ENCODE measurements at regions not wholly inside any gene's neighbourhood (a gene's known extent, or its start where the extent isn't known, plus 50 kb on each side); places are given as distances from the start of the nearest gene placed in this dataset.

- no peak for DNase-seq
Measured at GRCh38 chr11:109752212-109752825, 330.3 kb downstream of the C11orf87 start.

- DNase-seq: no peak
Measured at GRCh38 chr11:109756521-109756920, 334.5 kb downstream of the C11orf87 start.

DNA sequence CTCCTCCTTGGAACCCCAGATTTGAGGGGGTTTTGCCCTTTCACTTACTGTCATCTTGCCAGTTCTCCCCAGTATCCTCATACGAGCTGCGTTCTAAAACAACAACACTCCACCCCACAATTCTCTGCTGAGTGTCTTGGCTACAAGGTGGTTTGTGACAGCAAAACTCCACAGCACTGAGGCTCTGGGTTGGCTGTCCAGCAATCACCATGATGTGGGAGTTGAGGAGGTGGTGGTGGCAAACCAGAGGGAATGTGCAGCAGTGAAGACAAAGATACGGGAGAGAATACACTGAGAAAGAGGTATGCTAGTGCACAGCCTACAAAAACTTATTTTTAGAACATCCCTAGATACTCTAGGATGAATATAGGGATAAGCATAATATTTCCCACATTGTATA lies 335.0 kb downstream of the C11orf87 start:
- no peak for DNase-seq

DNA sequence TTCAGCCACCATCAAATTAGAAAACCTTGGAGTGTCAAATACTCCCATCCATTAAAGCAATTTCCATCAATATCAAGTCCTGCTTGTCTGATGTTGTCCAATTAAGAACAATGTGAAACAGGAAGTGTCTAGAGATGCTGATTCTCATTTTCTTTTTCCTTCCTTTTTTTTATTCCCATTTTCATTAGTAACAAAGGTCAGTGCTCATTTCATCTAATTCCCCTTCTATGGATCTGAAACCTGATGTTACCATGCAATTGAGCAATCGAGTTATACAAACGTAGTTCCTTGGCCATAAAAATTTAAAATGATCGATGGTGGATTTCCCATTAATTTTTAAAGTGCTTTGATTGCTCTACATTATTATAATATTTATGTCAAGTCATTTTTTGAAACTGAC lies 330.6 kb upstream of the ZC3H12C start:
- no peak for DNase-seq

DNA sequence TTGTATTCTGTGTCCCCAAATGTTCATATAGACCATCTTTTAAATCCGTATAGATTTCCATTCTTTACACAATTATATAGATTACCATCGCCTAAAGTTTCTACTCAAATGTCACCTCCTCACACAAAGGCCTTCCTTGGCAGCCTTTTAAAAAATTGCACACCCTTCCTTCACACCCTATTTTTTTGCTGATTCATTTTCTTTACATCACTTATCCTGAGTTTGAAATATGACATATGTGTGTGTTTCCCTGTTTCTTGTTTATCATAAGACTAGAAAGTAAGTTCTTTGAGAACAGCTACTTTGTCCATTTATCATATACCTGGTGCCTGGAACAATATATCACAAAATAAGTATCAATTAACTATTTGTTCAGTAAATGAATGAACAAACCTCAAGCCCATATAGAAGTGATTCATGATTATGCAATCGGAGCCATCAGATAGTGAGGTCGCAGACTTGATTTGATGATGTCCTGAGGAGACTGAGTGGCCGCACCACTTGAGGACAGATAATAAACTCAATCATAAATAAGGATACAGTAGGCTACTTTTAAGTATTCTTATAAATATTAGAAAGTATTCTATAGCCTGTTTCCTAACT lies 327.4 kb upstream of the ZC3H12C start:
- DNase-seq: no peak

DNA sequence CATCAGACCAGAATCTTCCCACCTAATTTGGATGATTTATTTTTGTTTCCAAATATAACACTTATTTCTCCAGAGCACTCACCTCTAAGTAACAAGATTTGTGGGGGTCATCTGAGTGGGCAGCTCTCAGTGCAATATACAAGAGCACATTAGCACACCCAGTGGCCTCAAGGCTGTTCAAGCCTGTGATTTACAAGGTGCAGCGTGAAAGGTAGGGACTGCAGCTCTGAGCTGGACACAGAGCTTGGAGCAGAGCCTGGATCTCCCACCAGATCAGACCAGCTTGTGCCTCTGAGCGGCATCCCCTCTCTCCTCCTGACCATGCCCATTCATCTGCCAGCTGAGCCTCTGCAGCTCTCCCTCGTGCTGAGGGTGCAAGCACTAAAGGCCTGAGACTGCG lies 323.3 kb upstream of the ZC3H12C start:
- DNase-seq: no peak

DNA sequence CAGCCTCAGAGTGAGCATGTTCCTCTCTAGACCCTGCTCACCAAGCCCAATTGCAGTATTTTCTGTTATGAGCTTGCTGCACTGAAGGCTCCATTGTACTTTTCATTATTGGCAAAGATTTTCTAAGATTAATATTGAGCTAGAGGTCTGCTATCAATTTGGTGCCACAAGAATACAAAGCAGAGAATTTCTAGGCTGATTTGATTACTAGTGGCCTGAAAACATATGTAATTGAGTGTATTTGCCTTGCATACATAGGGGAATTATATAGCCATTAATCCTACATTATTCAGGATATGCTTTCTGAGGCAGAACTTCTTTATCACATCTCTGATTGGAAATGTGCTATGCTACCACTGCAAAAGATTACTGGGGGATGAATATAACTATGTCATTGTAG lies 322.9 kb upstream of the ZC3H12C start:
- DNase-seq: no peak

- DNase-seq: no peak
Measured at GRCh38 chr11:109772892-109773291, 320.3 kb upstream of the ZC3H12C start.

DNA sequence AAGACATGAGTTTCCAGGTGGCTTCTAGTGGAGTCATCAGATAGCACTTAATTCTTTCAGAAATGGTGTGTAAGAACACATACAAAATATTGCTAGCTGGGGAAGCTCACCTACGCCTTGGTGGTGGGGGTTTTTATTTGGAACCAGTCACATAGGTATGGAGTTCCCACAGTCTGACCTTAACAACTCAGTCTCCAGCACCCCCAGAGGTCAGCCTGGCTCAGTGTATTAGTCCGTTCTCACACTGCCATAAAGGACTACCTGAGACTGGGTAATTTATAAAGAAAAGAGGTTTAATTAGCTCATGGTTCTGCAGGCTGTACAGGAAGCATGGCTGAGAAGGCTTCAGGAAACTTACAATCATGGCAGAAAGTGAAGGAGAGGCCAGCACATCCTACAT lies 317.5 kb upstream of the ZC3H12C start:
- no peak for DNase-seq

GRCh38 chr11:109783014-109783413 lies 310.2 kb upstream of the ZC3H12C start:
- no peak for DNase-seq

DNA sequence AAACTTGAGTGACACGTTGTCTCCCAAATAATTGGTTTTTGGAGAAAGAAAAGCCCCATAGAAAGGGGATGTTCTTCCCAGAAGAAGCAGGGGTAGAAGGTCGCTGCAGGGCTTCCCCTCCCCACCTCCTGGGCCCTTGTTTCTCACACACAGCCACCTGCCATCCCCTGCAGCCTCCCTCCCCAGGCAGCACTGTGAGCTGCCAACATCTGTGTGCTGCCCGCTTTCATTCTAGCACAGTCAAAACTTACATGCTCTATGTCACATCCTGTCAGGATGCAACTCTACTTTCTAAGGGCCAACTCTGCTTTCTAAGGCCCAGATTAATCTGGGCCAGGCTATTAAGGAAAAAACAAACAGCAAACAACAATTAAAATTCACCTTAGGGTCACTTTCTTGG lies 309.4 kb upstream of the ZC3H12C start:
- DNase-seq: peak; percentile 8

DNA sequence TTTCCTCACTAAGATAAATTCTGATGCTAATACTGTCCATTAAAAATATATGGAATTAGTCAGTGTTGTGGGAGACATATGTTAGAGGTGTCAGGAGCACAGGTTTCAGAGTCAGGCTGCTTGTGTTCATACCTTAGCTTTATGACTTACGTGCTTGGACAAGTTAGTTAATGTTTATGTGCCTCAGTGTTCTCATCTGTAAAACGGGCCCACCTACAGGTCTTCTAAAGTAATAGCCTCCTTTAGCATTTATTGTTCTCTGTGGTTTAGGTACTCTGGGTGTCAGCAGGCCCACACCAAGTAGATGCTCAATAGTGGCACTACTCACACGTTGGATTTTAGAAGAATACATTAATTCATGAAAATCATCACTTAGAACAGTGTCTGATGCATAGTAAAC lies 308.7 kb upstream of the ZC3H12C start:
- no peak for DNase-seq

- no peak for DNase-seq
Measured at GRCh38 chr11:109785198-109785597, 308.0 kb upstream of the ZC3H12C start.

- no peak for DNase-seq
Measured at GRCh38 chr11:109785714-109786113, 307.5 kb upstream of the ZC3H12C start.

- no peak for DNase-seq
Measured at GRCh38 chr11:109788948-109789490, 304.2 kb upstream of the ZC3H12C start.

DNA sequence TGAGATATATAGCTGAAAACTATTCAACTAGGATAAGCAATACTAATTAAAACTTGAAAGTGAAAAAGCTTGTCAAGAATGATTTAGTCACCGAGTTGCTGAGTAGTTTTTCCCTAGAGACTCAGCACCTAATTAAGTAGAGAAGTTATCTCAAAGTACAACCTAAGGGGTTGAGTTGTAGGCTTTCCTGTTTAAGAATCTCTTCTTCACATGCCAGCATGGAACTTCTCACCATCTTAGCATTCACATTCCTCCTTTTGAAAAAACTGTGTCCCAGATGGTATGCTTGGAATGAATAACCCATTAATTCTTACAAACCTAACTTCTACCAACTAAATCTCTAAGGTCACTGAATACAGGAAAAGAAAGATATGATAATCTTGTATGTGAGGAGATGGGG lies 303.3 kb upstream of the ZC3H12C start:
- no peak for DNase-seq

- DNase-seq: no peak
Measured at GRCh38 chr11:109791337-109791736, 301.9 kb upstream of the ZC3H12C start.

- no peak for DNase-seq
Measured at GRCh38 chr11:109794501-109794900, 298.7 kb upstream of the ZC3H12C start.

DNA sequence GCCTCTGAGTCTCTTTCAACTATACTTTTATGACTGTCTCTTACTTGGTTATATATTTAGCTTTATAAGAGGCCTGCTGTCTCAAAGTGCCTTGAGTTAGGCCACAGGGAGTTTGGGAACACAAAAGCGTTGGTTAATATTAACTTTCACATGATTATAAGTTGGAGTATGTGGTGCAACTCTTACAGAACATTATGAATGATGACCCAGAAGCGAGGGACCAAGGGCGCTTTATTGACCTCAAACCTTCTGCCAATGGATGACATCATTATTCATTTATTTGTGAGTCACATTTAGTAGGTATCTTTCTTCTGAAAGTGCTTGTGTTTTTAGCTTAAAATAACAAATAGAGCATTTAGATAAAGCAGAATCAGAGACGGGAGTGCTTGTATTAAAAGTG lies 298.0 kb upstream of the ZC3H12C start:
- no peak for DNase-seq

GRCh38 chr11:109796253-109796652 lies 296.9 kb upstream of the ZC3H12C start:
- DNase-seq: no peak

GRCh38 chr11:109798521-109798920 lies 294.7 kb upstream of the ZC3H12C start:
- no peak for DNase-seq

DNA sequence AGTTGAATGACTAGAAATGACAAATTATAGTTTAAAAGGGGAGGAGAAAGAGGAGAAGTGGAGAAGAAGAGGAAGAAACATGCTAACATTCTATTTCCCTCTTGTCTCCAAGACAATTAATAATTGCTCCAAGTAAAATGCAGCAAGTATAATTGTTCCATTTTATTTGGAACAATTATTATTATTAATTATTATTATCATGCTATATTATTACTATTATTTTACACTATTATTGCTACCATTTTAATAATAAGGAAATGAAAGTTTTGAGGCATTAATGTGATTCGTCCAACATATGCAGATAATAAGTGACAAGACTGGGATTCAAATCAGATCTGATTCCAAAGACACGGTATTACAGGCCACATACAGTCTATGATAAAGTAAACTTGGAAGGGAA lies 293.6 kb upstream of the ZC3H12C start:
- DNase-seq: no peak

DNA sequence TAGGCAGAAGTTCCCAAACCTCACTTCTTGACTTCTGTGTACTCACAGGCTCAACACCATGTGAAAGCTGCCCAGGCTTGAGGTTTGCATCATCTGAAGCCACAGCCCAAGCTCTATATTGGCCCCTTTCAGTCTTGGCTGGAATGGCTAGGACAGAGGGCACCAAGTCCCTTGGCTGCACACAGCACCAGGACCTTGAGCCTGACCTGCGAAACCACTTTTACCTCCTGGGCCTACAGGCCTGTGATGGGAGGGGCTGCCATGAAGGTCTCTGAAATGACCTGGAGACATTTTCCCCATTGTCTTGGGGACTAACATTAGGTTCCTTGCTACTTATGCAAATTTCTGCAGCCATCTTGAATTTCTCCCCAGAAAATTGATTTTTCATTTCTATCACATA lies 288.3 kb upstream of the ZC3H12C start:
- no peak for DNase-seq

GRCh38 chr11:109806205-109806604 lies 287.0 kb upstream of the ZC3H12C start:
- no peak for DNase-seq

- no peak for DNase-seq
Measured at GRCh38 chr11:109808569-109808968, 284.6 kb upstream of the ZC3H12C start.

All from activated CD4-positive, alpha-beta T cell treated with anti-CD3 and anti-CD28 coated beads, Interleukin-2, amount 50 U/mL, for 16 hours (primary cell).